Cardiac septum (tissue), 1 donor: ENCODE measurements at regions not wholly inside any gene's neighbourhood (a gene's known extent, or its start where the extent isn't known, plus 50 kb on each side); places are given as distances from the start of the nearest gene placed in this dataset.
"Not testable (repeated sequence)": the region's sequence is repeated elsewhere in the genome, so short reads cannot be mapped to it uniquely, and the experiment has no call there.

Experiments used
- DNase-seq: peaks from one replicate; pipeline ENCODE4 v3.0.0-alpha.2; 2020; ENCODE audit warnings: low spot score
- intact Hi-C: fragments of 100-400 bp; cut with DNase I; formaldehyde crosslinking; loops from one replicate; pipeline ENCODE4 v1.14.0; 2022
- donor health status: DM: no; HTN: no; CAD: no.

GRCh38 chr18:64710105-64710861 is 561.4 kb upstream of the LINC00305 start:
- intact Hi-C loops: no loop called here
- DNase-seq: no peak

- intact Hi-C loops: no loop called here
- DNase-seq: no peak
Observed at GRCh38 chr18:64707052-64707451, 558.2 kb upstream of the LINC00305 start.

- no peak for DNase-seq
- intact Hi-C loops: no loop called here
Observed at GRCh38 chr18:64699081-64699480, 550.2 kb upstream of the LINC00305 start.

GRCh38 chr18:64695851-64696553 is 547.1 kb upstream of the LINC00305 start:
- intact Hi-C loops: no loop called here
- no peak for DNase-seq

GRCh38 chr18:64693766-64694165 is 544.9 kb upstream of the LINC00305 start:
- intact Hi-C loops: no loop called here
- no peak for DNase-seq

- intact Hi-C loops: no loop called here
- no peak for DNase-seq
Observed at GRCh38 chr18:64692826-64693225, 543.9 kb upstream of the LINC00305 start.

GRCh38 chr18:64679121-64679520 is 530.2 kb upstream of the LINC00305 start:
- no peak for DNase-seq
- intact Hi-C loops: no loop called here

- DNase-seq: no peak
- intact Hi-C loops: no loop called here
Observed at GRCh38 chr18:64678048-64678447, 529.2 kb upstream of the LINC00305 start.

- DNase-seq: no peak
- intact Hi-C loops: no loop called here
Observed at GRCh38 chr18:64674694-64675093, 525.8 kb upstream of the LINC00305 start.

GRCh38 chr18:64671293-64671692 is 522.4 kb upstream of the LINC00305 start:
- intact Hi-C loops, DNase-seq: not testable (repeated sequence)

GRCh38 chr18:64668461-64668962 is 519.6 kb upstream of the LINC00305 start:
- no peak for DNase-seq
- intact Hi-C loops: no loop called here

GRCh38 chr18:64663086-64663485 is 514.2 kb upstream of the LINC00305 start:
- no peak for DNase-seq
- intact Hi-C loops: no loop called here

- no peak for DNase-seq
- intact Hi-C loops: no loop called here
Observed at GRCh38 chr18:64659196-64659595, 510.3 kb upstream of the LINC00305 start.

GRCh38 chr18:64653068-64653467 is 504.2 kb upstream of the LINC00305 start:
- DNase-seq: no peak
- intact Hi-C loops: no loop called here

- intact Hi-C loops: no loop called here
- no peak for DNase-seq
Observed at GRCh38 chr18:64650068-64650467, 501.2 kb upstream of the LINC00305 start.

GRCh38 chr18:64645753-64646152 is 496.9 kb upstream of the LINC00305 start:
- DNase-seq: no peak
- intact Hi-C loops: no loop called here

GRCh38 chr18:64639536-64639935 is 490.6 kb upstream of the LINC00305 start:
- intact Hi-C loops: no loop called here
- no peak for DNase-seq

GRCh38 chr18:64620971-64621560 is 472.2 kb upstream of the LINC00305 start:
- intact Hi-C loops: no loop called here
- no peak for DNase-seq

GRCh38 chr18:64618390-64618789 is 469.5 kb upstream of the LINC00305 start:
- intact Hi-C loops: no loop called here
- DNase-seq: no peak

GRCh38 chr18:64615021-64615420 is 466.1 kb upstream of the LINC00305 start:
- no peak for DNase-seq
- intact Hi-C loops: no loop called here

- no peak for DNase-seq
- intact Hi-C loops: no loop called here
Observed at GRCh38 chr18:64614446-64614845, 465.6 kb upstream of the LINC00305 start.
